GM12892 (cell line): ENCODE measurements at regions not wholly inside any gene's neighbourhood (a gene's known extent, or its start where the extent isn't known, plus 50 kb on each side); places are given as distances from the start of the nearest gene placed in this dataset.

Source experiments
- POLR2A ChIP-seq: IDR thresholded peaks from 2 replicates; pipeline ENCODE4 v1.6.1; 2011; ENCODE audit warnings: low read depth, low read length, control low read depth
- POLR2AphosphoS5 ChIP-seq: IDR thresholded peaks from 2 replicates; pipeline ENCODE4 v1.6.1; 2011; ENCODE audit warnings: low read depth, low read length, control low read depth

- no peak for TF ChIP-seq POLR2A
- TF ChIP-seq POLR2AphosphoS5: no peak
These were observed 639.4 kb downstream of the SLC16A7 start for GRCh38 chr12:60235261-60235660.
